SU-DHL-6 (cell line): ENCODE measurements at regions not wholly inside any gene's neighbourhood (a gene's known extent, or its start where the extent isn't known, plus 50 kb on each side); places are given as distances from the start of the nearest gene placed in this dataset.

ENCODE experiments used
- CTCF ChIP-seq: fragments of 200-600 bp; sonication (generic); IDR thresholded peaks from one replicate; pipeline ENCODE4 v1.5.1; 2017; ENCODE audit warnings: antibody characterized with exemption, mild to moderate bottlenecking, low read length, moderate library complexity; ENCODE audit not compliant: insufficient read depth, poor library complexity, severe bottlenecking
- EZH2phosphoT487 ChIP-seq: fragments of 200-600 bp; sonication (generic), shearing (Covaris generic); conservative IDR thresholded peaks from 2 replicates; pipeline ENCODE4 v1.6.1; 2018; ENCODE audit warnings: mild to moderate bottlenecking, antibody characterized with exemption, low read length, moderate library complexity, mixed read lengths

DNA sequence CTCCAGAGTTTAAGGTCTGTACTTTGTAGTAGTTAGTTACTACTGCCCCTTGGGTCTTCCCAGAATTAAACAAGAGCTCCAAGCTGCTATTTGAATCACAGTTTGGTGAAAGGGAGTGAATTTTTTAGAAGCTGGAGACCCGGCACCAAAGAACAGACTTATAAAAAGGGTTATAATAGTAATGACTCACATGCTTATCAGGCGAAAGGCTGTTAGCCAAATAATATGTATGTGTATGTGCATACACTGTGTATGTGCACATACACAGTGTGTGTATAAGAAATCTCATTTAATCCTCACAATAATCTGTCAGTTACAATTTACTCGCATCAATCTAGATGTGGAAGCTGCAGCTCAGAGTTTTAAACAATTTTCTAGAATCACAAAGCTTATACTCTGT is 59.5 kb upstream of the ITGA1 start:
- TF ChIP-seq CTCF = no peak
- no peak for TF ChIP-seq EZH2phosphoT487
